Ascending aorta (tissue), 2 donors: ENCODE measurements at regions not wholly inside any gene's neighbourhood (a gene's known extent, or its start where the extent isn't known, plus 50 kb on each side); places are given as distances from the start of the nearest gene placed in this dataset.
"Not testable (repeated sequence)": the region's sequence is repeated elsewhere in the genome, so short reads cannot be mapped to it uniquely, and the experiment has no call there.

ENCODE experiments used
- DNase-seq, 2 donors: peaks; one replicate each; pipeline ENCODE4 v3.0.0-alpha.2; 2019; ENCODE audit warnings: low spot score in 2 of 2
- H3K27ac ChIP-seq, 2 donors: fragments of 200-600 bp; sonication (generic); one replicate each; pipeline ENCODE4 v1.5.1; 2016 to 2017; ENCODE audit warnings: mild to moderate bottlenecking in 1 of 2
- H3K27me3 ChIP-seq: fragments of 200-600 bp; sonication (generic); one replicate; pipeline ENCODE4 v1.5.1; 2017
- H3K36me3 ChIP-seq, 2 donors: fragments of 200-600 bp; sonication (generic); one replicate each; pipeline ENCODE4 v1.5.1; 2016
- H3K4me1 ChIP-seq, 2 donors: fragments of 200-600 bp; sonication (generic); one replicate each; pipeline ENCODE4 v1.5.1; 2016 to 2017; ENCODE audit warnings: mild to moderate bottlenecking in 1 of 2
- H3K4me3 ChIP-seq, 2 donors: fragments of 200-600 bp; sonication (generic); one replicate each; pipeline ENCODE4 v1.5.1; 2016 to 2017; ENCODE audit warnings: mild to moderate bottlenecking in 1 of 2
- H3K9me3 ChIP-seq, 2 donors: fragments of 200-600 bp; sonication (generic); one replicate each; pipeline ENCODE4 v1.5.1; 2016
- CTCF ChIP-seq, 3 experiments: fragments of 200-600 bp in 2 of 3; fragments of 450-650 bp in 1 of 3; sonication (generic) in 2 of 3; IDR thresholded peaks; one replicate each; pipeline ENCODE4 v1.5.1; 2016 to 2019; ENCODE audit warnings: antibody characterized with exemption in 3 of 3, mild to moderate bottlenecking in 1 of 3, moderate library complexity in 1 of 3
- intact Hi-C: fragments of 100-400 bp; cut with DNase I; formaldehyde crosslinking; loops from one replicate; pipeline ENCODE4 v1.15.1; 2023

- H3K27ac ChIP-seq = no peak overlapping the region
- no peaks in the 10 kb centered on the region for H3K36me3 ChIP-seq
- no peak overlapping the region for H3K4me3 ChIP-seq
- no peaks in the 10 kb centered on the region for H3K4me1 ChIP-seq
- H3K27me3 ChIP-seq = no peaks in the 10 kb centered on the region
- no peaks in the 10 kb centered on the region for H3K9me3 ChIP-seq
- intact Hi-C loops = no loop called here
- no peak for TF ChIP-seq CTCF (IDR thresholded peaks at IDR 0.05)
- DNase-seq = no peak
Measured at GRCh38 chr1:157382351-157382750, 170.0 kb downstream of the FCRL5 start.

- DNase-seq = no peak
- Histone ChIP-seq H3K27ac (no peak overlapping the region), H3K4me1 (no peaks in the 10 kb centered on the region), H3K9me3 (no peaks in the 10 kb centered on the region), H3K27me3 (no peaks in the 10 kb centered on the region), H3K4me3 (no peak overlapping the region), H3K36me3 (no peaks in the 10 kb centered on the region)
- intact Hi-C loops = no loop called here
- TF ChIP-seq CTCF (IDR thresholded peaks at IDR 0.05) = no peak
Measured at GRCh38 chr1:157380523-157380922, 171.8 kb downstream of the FCRL5 start.

GRCh38 chr1:157377280-157377713, 175.0 kb downstream of the FCRL5 start:
- H3K36me3 ChIP-seq, H3K4me3 ChIP-seq, H3K4me1 ChIP-seq, intact Hi-C loops, DNase-seq, H3K9me3 ChIP-seq, H3K27ac ChIP-seq, H3K27me3 ChIP-seq: not testable (repeated sequence)
- peak in 1 of 3 experiments; percentile 27 for TF ChIP-seq CTCF (IDR thresholded peaks at IDR 0.05)

GRCh38 chr1:157376681-157377080, 175.6 kb downstream of the FCRL5 start:
- H3K27me3 ChIP-seq = no peaks in the 10 kb centered on the region
- H3K4me3 ChIP-seq = no peak overlapping the region
- no peaks in the 10 kb centered on the region for H3K36me3 ChIP-seq
- H3K9me3 ChIP-seq = no peaks in the 10 kb centered on the region
- intact Hi-C loops = no loop called here
- no peak for DNase-seq
- no peaks in the 10 kb centered on the region for H3K4me1 ChIP-seq
- no peak overlapping the region for H3K27ac ChIP-seq
- TF ChIP-seq CTCF (IDR thresholded peaks at IDR 0.05) = no peak

- DNase-seq, H3K27me3 ChIP-seq, H3K27ac ChIP-seq, H3K4me3 ChIP-seq, H3K36me3 ChIP-seq, H3K9me3 ChIP-seq, H3K4me1 ChIP-seq: not testable (repeated sequence)
- intact Hi-C loops = loop anchor here (5.0 kb wide), 1 partner anchor 125 kb away; no protein-coding TSS in a partner anchor
Measured at GRCh38 chr1:157372311-157372710, 180.0 kb downstream of the FCRL5 start.

GRCh38 chr1:157371826-157372225, 180.5 kb downstream of the FCRL5 start:
- Histone ChIP-seq H3K27ac (no peak overlapping the region), H3K36me3 (no peaks in the 10 kb centered on the region), H3K9me3 (no peaks in the 10 kb centered on the region), H3K27me3 (no peaks in the 10 kb centered on the region), H3K4me3 (no peak overlapping the region), H3K4me1 (no peaks in the 10 kb centered on the region)
- no peak for TF ChIP-seq CTCF (IDR thresholded peaks at IDR 0.05)
- DNase-seq = no peak
- intact Hi-C loops = loop anchor here (5.0 kb wide), 1 partner anchor 125 kb away; no protein-coding TSS in a partner anchor
